Peyer's patch (tissue), 4 donors: ENCODE measurements at regions not wholly inside any gene's neighbourhood (a gene's known extent, or its start where the extent isn't known, plus 50 kb on each side); places are given as distances from the start of the nearest gene placed in this dataset.
"Not testable (repeated sequence)": the region's sequence is repeated elsewhere in the genome, so short reads cannot be mapped to it uniquely, and the experiment has no call there.

ENCODE experiments used
- DNase-seq, 3 donors: peaks; one replicate each; pipeline ENCODE4 v3.0.0-alpha.2; 2017 to 2019
- H3K27ac ChIP-seq, 4 donors: fragments of 200-600 bp; sonication (generic); one replicate each; pipeline ENCODE4 v1.5.1; 2016 to 2019
- H3K27me3 ChIP-seq, 2 donors: fragments of 200-600 bp; sonication (generic); one replicate each; pipeline ENCODE4 v1.5.1; 2019
- H3K36me3 ChIP-seq, 3 donors: fragments of 200-600 bp; sonication (generic); one replicate each; pipeline ENCODE4 v1.5.1; 2016 to 2019
- H3K4me1 ChIP-seq, 4 donors: fragments of 200-600 bp; sonication (generic); one replicate each; pipeline ENCODE4 v1.5.1; 2016 to 2019
- H3K4me3 ChIP-seq, 4 donors: fragments of 200-600 bp; sonication (generic); 1 replicate in 3 of 4; 2 replicates in 1 of 4; pipeline ENCODE4 v1.5.1; 2016 to 2019; ENCODE audit warnings: mild to moderate bottlenecking in 1 of 4
- H3K9me3 ChIP-seq, 4 donors: fragments of 200-600 bp; sonication (generic); one replicate each; pipeline ENCODE4 v1.5.1; 2016 to 2019; ENCODE audit warnings: mild to moderate bottlenecking in 1 of 4
- POLR2A ChIP-seq, 2 donors: fragments of 450-650 bp; IDR thresholded peaks; one replicate each; pipeline ENCODE4 v1.5.1; 2017; ENCODE audit warnings: antibody characterized with exemption in 2 of 2, mild to moderate bottlenecking in 2 of 2, moderate library complexity in 2 of 2
- TF ChIP-seq, protein P1 (sequence below), 6 experiments: fragments of 450-650 bp in 4 of 6; fragments of 200-600 bp in 2 of 6; sonication (generic) in 1 of 6; IDR thresholded peaks; one replicate each; pipeline ENCODE4 v1.5.1; 2017 to 2019; ENCODE audit warnings: antibody characterized with exemption in 6 of 6, mild to moderate bottlenecking in 3 of 6, moderate library complexity in 1 of 6

DNA sequence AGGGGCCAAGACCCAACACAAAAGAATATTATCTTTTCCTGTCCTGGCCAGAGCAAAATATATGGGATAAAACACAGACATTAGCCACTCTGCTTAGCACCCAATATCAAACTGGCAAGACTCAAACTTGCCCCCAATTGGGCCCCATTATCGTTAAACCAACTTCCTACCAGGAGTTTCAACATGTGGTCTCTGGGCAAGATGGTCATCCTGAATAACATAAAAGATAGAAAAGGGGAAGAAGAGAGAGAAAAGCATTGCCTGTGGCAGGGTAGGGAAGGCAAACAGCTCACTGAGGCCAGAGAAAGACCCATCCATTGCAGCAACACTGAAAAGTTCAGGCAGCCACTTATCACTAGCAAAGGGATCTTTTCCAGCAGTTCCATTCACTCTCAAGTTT lies 502.1 kb downstream of the KIF2B start:
- Histone ChIP-seq H3K9me3 (no peaks in the 10 kb centered on the region), H3K27me3 (no peaks in the 10 kb centered on the region)

DNA sequence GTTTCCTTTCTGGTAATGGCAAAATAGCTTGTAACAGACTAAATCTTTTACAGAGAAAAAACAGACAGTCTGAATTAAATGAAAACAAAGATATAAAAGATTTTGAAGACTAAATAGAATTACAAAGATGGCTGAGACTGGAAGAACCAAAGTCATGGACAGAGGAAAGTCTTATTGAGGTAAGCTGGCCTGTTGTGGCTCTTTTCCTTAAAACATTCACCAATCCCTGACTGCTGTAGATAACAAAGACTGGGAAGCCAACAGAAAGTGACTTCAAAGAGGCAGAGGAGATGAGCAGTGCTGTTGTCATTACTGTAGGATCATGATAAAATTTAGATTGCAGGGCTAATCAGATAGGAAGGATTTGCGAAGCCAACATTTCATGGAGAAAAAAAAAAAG lies 517.0 kb downstream of the KIF2B start:
- H3K27me3 ChIP-seq, result no peaks in the 10 kb centered on the region
- no peak for DNase-seq
- H3K36me3 ChIP-seq, result no peaks in the 10 kb centered on the region
- TF ChIP-seq, protein P1, sequence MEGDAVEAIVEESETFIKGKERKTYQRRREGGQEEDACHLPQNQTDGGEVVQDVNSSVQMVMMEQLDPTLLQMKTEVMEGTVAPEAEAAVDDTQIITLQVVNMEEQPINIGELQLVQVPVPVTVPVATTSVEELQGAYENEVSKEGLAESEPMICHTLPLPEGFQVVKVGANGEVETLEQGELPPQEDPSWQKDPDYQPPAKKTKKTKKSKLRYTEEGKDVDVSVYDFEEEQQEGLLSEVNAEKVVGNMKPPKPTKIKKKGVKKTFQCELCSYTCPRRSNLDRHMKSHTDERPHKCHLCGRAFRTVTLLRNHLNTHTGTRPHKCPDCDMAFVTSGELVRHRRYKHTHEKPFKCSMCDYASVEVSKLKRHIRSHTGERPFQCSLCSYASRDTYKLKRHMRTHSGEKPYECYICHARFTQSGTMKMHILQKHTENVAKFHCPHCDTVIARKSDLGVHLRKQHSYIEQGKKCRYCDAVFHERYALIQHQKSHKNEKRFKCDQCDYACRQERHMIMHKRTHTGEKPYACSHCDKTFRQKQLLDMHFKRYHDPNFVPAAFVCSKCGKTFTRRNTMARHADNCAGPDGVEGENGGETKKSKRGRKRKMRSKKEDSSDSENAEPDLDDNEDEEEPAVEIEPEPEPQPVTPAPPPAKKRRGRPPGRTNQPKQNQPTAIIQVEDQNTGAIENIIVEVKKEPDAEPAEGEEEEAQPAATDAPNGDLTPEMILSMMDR (IDR thresholded peaks at IDR 0.05), result no peak
- TF ChIP-seq POLR2A (IDR thresholded peaks at IDR 0.05), result no peak
- no peak overlapping the region for H3K4me3 ChIP-seq
- no peaks in the 10 kb centered on the region for H3K9me3 ChIP-seq
- H3K4me1 ChIP-seq, result no peaks in the 10 kb centered on the region
- H3K27ac ChIP-seq, result no peak overlapping the region

More for the DNA sequence above, 502.1 kb downstream of the KIF2B start:
- Histone ChIP-seq H3K27ac (no peak overlapping the region), H3K36me3 (no peaks in the 10 kb centered on the region), H3K4me1 (no peaks in the 10 kb centered on the region), H3K4me3 (no peak overlapping the region)
- no peak for DNase-seq
- TF ChIP-seq, protein P1 (IDR thresholded peaks at IDR 0.05), result no peak
- TF ChIP-seq POLR2A (IDR thresholded peaks at IDR 0.05), result no peak

DNA sequence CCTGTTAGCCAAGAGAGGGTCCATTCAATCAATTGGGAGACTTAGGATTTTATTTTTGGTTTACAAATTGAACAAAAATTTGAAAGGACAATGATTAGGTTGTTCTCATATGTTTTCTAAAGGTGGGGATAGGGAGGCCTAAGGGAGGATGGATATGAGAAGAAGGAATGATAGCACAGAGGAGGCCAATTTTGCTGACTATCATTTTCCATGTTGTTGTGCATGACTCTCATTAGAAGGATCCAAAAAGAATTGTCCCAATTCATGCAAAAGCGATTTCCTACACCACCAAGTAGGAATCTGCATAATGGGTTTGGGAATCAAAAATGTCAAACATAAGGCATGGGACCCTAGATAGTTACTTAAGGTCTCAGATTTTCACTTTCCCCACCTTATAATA lies 524.8 kb downstream of the KIF2B start:
- no peak overlapping the region for H3K4me3 ChIP-seq
- H3K9me3 ChIP-seq, result no peaks in the 10 kb centered on the region
- H3K27ac ChIP-seq, result no peak overlapping the region
- no peak for DNase-seq
- H3K27me3 ChIP-seq, result no peaks in the 10 kb centered on the region
- H3K4me1 ChIP-seq, result no peaks in the 10 kb centered on the region
- no peaks in the 10 kb centered on the region for H3K36me3 ChIP-seq
- TF ChIP-seq, protein P1 (IDR thresholded peaks at IDR 0.05), result no peak
- TF ChIP-seq POLR2A (IDR thresholded peaks at IDR 0.05), result no peak

DNA sequence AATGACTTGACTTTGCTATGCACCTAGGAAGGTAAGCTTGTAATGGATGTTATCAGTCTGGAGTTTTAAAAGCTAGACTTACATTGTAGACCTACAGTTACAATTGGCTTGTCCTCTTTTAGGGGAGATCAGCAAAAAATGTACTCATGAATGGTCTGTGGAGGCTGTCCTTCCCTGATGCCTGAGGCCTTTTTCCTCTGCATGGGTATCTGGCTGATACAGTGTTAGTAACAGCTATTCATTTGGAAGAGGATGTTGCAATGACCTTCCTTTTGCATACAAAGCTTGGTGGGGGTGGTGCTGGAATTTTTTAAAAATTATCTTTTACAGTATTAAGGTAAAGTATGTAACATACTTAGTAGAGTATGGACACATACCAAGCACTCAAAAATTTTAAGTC lies 525.5 kb downstream of the KIF2B start:
- no peaks in the 10 kb centered on the region for H3K27me3 ChIP-seq
- H3K36me3 ChIP-seq, result no peaks in the 10 kb centered on the region
- no peak for TF ChIP-seq POLR2A (IDR thresholded peaks at IDR 0.05)
- TF ChIP-seq, protein P1 (IDR thresholded peaks at IDR 0.05), result no peak
- no peaks in the 10 kb centered on the region for H3K4me1 ChIP-seq
- DNase-seq, result no peak
- no peak overlapping the region for H3K4me3 ChIP-seq
- no peaks in the 10 kb centered on the region for H3K9me3 ChIP-seq
- H3K27ac ChIP-seq, result no peak overlapping the region

DNA sequence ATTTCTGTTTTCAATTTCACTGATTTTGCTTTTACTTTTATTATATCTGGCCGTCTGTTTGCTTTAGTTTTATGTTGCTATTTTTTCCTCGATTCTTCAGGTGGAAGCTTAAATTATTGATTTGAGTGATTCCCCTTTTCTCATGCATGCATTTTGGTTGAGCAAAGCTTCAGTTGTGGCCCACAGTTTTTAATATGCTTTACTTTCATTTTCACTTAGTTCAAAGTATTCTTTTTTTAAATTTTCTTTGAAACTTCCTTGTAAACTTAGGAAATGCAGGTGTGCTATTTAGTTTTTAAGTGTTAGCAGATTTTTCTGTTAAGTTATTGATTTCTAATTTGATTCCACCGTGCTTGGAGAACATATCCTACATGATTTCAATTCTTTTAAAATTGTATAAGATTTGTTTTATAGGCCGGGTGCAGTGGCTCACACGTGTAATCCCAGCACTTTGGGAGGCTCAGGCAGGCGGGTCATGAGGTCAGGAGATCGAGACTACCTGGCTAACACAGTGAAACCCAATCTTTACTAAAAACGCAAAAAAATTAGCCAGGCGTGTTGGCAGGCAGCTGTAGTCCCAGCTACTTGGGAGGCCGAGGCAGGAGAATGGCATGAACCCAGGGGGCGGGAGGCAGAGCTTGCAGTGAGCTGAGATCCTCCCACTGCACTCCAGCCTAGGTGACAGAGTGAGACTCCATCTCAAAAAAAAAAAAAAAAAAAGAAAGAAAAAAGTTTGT lies 531.2 kb downstream of the KIF2B start:
- no peak for DNase-seq
- no peak overlapping the region for H3K4me3 ChIP-seq
- H3K27me3 ChIP-seq, result no peaks in the 10 kb centered on the region
- H3K27ac ChIP-seq, result no peak overlapping the region
- H3K36me3 ChIP-seq, result no peaks in the 10 kb centered on the region
- no peaks in the 10 kb centered on the region for H3K9me3 ChIP-seq
- no peaks in the 10 kb centered on the region for H3K4me1 ChIP-seq
- TF ChIP-seq POLR2A (IDR thresholded peaks at IDR 0.05), result no peak
- TF ChIP-seq, protein P1 (IDR thresholded peaks at IDR 0.05), result no peak

DNA sequence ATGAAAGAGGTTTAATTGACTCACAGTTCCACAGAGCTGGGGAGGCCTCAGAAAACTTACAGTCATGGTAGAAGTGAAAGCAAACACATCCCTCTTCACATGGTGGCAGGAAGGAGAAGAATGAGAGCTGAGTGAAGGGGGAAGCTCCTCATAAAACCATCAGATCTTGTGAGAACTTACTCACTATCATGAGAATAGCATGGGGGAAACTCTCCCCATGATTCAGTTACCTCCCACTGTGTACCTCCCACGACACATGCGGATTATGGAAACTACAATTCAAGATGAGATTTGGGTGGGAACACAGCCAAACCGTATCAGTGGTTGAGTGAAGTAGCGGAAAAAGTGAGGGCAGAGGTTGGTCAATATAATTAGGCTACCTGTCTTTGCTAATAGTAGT lies 538.3 kb downstream of the KIF2B start:
- not testable (repeated sequence) for H3K36me3 ChIP-seq, H3K9me3 ChIP-seq, H3K27ac ChIP-seq, H3K4me3 ChIP-seq, DNase-seq, H3K27me3 ChIP-seq, H3K4me1 ChIP-seq
